Fibroblast of villous mesenchyme (primary cell): ENCODE measurements at regions not wholly inside any gene's neighbourhood (a gene's known extent, or its start where the extent isn't known, plus 50 kb on each side); places are given as distances from the start of the nearest gene placed in this dataset.
A peak's percentile ranks its signal among the peaks of the same experiment; 100 is the strongest.

ENCODE experiments used
- DNase-seq: peaks from one replicate; pipeline ENCODE4 v3.0.0-alpha.2; 2010; ENCODE audit warnings: low read depth
- H3K4me3 ChIP-seq: 2 replicates; pipeline ENCODE4 v1.5.1; 2011; ENCODE audit warnings: low read depth, mild to moderate bottlenecking, low read length
- CTCF ChIP-seq: IDR thresholded peaks from 2 replicates; pipeline ENCODE4 v1.5.1; 2012; ENCODE audit warnings: low read depth, mild to moderate bottlenecking, low read length; ENCODE audit not compliant: insufficient read depth

GRCh38 chr6:93735099-93735498 lies 315.7 kb upstream of the EPHA7 start:
- H3K4me3 ChIP-seq, result no peak overlapping the region
- DNase-seq, result no peak
- no peak for TF ChIP-seq CTCF

DNA sequence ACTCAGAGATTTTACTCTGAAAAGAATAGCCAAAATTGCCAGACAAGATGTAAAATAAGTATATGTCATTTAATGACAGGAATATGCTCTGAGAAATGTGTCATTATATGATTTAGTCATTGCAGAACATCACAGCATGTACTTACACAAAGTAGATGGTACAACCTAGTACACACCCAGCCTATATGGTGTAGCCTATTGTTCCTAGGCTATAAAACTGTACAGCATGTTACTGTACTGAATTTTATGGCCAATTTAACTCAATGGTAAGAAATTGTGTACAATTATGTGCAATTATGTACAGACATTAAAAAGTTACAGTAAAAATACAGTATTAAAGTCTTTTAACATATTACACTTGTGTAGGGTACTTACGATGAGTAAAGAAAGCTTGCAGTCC lies 311.9 kb upstream of the EPHA7 start:
- H3K4me3 ChIP-seq, result no peak overlapping the region
- DNase-seq, result no peak
- no peak for TF ChIP-seq CTCF

DNA sequence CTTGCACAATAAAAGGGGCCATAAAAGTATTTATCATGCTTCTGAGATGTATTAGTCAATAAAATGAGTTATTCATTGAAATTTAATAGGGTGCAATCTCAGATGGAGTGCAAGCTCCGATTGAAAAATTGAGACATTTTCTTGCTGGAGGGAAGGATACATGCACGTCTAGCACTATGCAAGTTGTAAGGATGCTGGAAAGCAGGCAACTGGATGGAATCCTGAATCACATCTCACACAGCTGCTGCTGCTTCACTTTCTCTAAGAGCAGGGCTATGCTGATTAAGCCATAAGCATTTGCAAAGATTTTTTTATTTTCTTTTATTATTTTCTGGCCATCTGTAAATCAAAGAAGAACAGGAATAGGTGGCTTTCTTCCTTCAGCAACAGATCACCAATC lies 308.8 kb upstream of the EPHA7 start:
- no peak for DNase-seq
- H3K4me3 ChIP-seq, result no peak overlapping the region
- TF ChIP-seq CTCF, result no peak

DNA sequence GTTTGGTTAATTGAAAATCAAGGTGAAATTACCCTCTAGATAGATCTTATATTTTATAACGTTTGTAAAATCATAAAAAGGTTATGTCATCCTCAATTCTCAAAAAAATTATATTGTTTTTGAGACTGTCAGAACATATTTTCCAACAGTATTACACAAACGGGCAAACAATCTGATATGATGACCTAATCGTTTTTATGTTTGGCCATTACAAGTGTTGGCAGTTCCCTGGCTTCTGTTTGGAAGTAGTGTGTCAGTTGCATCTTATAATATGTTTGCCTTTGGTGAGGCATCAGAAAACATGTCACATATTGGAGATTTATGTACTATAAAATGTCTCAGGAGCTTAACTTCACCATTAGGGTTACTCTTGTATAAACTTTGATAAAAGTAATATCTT lies 308.1 kb upstream of the EPHA7 start:
- no peak for TF ChIP-seq CTCF
- H3K4me3 ChIP-seq, result no peak overlapping the region
- DNase-seq, result no peak

- DNase-seq, result peak; percentile 8
- TF ChIP-seq CTCF, result peak; percentile 23
- no peak overlapping the region for H3K4me3 ChIP-seq
Observed at GRCh38 chr6:93721386-93722048, 302.2 kb upstream of the EPHA7 start.

- no peak for DNase-seq
- no peak overlapping the region for H3K4me3 ChIP-seq
- no peak for TF ChIP-seq CTCF
Observed at GRCh38 chr6:93713974-93714373, 294.6 kb upstream of the EPHA7 start.

- no peak for TF ChIP-seq CTCF
- H3K4me3 ChIP-seq, result no peak overlapping the region
- no peak for DNase-seq
Observed at GRCh38 chr6:93703431-93703830, 284.1 kb upstream of the EPHA7 start.
